ENCODE measurements at regions not wholly inside any gene's neighbourhood (a gene's known extent, or its start where the extent isn't known, plus 50 kb on each side); places are given as distances from the start of the nearest gene placed in this dataset.

DNA sequence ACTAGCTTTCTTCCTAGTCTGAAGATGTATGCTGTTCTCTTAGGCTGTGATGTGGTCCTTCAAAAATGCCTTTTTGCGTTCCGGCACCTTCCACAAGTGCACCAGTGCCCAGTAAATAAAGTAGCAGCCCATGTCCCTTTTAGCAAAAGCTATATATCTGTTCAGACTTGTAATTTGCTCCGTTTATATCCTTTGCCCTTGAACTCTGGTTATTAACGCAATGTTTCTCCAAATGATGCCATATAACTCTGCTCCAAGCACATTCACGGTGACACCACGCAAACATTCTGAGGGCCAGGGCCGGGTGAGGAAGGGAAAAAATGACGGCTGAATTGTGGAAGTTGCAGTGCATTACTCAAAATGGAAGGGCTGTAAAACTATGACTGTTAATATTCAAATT is 1001.1 kb upstream of the NR2F2 start:
- Histone ChIP-seq H4K91ac (ENCODE audit: low read depth, low read length) (no peak overlapping the region), H3K79me1 (ENCODE audit: low read length) (no peaks in the 10 kb centered on the region), H3K4me3 (ENCODE audit: low read depth, low read length) (no peak overlapping the region), H3K79me2 (ENCODE audit: control insufficient read depth, insufficient read depth, low read length, poor library complexity) (no peaks in the 10 kb centered on the region), H3K23ac (ENCODE audit: low read length) (no peak overlapping the region), H4K8ac (ENCODE audit: low read depth, low read length) (no peak overlapping the region), H3K9ac (ENCODE audit: low read length) (no peak overlapping the region), H3K14ac (ENCODE audit: low read length) (no peak overlapping the region), H2AFZ (ENCODE audit: insufficient read depth, low read length, poor library complexity) (no peak overlapping the region), H2AK5ac (ENCODE audit: low read length) (no peak overlapping the region), H3K4me2 (ENCODE audit: low read length) (no peak overlapping the region), H3K4ac (ENCODE audit: low read depth, low read length) (no peak overlapping the region), H2BK12ac (ENCODE audit: low read length) (no peak overlapping the region), H3K9me3 (ENCODE audit: insufficient read depth, low read depth, low read length) (peaks cover 2% of the 10 kb centered on the region), H2BK120ac (ENCODE audit: insufficient read depth, low read length, poor library complexity) (no peak overlapping the region), H3K27me3 (ENCODE audit: insufficient read depth, low read length) (peaks cover 3% of the 10 kb centered on the region), H4K12ac (ENCODE audit: low read depth, low read length) (no peak overlapping the region), H3K4me1 (ENCODE audit: control insufficient read depth in 1 of 2, insufficient read depth in 2 of 2, low read length in 2 of 2) (peaks cover 5 to 9% of the 10 kb centered on the region in 2 experiments), H3K18ac (ENCODE audit: low read length) (no peak overlapping the region), H3K27ac (ENCODE audit: low read depth, low read length) (no peak overlapping the region), H2BK5ac (ENCODE audit: low read depth, low read length, poor library complexity) (no peak overlapping the region), H3K36me3 (ENCODE audit: control insufficient read depth in 1 of 2, insufficient read depth in 2 of 2, low read length in 2 of 2) (no peaks in the 10 kb centered on the region)
- no CpG with 5 or more reads among the region's 8 CpGs for WGBS (ENCODE audit: extremely low coverage, insufficient coverage, insufficient read length)
- DNase-seq: no peak

DNA sequence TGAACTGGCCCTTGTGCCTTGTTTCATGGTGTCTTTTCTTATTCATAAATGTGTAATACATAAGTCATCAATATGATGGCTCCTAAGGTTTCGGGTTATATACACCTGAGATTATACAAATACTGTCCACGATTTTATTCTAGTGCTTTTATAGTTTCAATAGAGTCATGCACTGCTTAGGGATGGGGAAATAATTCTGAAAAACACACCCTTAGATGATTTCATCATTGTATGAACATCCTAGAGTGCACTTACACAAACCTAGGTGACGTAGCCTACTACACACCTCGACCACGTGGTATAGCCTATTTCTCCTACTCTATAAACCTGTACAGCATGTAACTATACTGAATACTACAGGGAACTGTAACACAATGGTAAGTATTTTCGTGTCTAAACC is 988.8 kb upstream of the NR2F2 start:
- no peak overlapping the region for H3K4ac ChIP-seq (ENCODE audit: low read depth, low read length)
- no CpG with 5 or more reads among the region's 6 CpGs for WGBS (ENCODE audit: extremely low coverage, insufficient coverage, insufficient read length)
- H3K4me3 ChIP-seq (ENCODE audit: low read depth, low read length): no peak overlapping the region
- no peak overlapping the region for H3K4me2 ChIP-seq (ENCODE audit: low read length)
- DNase-seq: no peak
- H3K14ac ChIP-seq (ENCODE audit: low read length): no peak overlapping the region
- no peaks in the 10 kb centered on the region for H3K36me3 ChIP-seq (ENCODE audit: control insufficient read depth in 1 of 2, insufficient read depth in 2 of 2, low read length in 2 of 2)
- H3K18ac ChIP-seq (ENCODE audit: low read length): no peak overlapping the region
- no peak overlapping the region for H3K27ac ChIP-seq (ENCODE audit: low read depth, low read length)
- no peak overlapping the region for H2AK5ac ChIP-seq (ENCODE audit: low read length)
- H3K23ac ChIP-seq (ENCODE audit: low read length): no peak overlapping the region
- H3K9ac ChIP-seq (ENCODE audit: low read length): no peak overlapping the region
- no peaks in the 10 kb centered on the region for H3K9me3 ChIP-seq (ENCODE audit: insufficient read depth, low read depth, low read length)
- H2BK120ac ChIP-seq (ENCODE audit: insufficient read depth, low read length, poor library complexity): no peak overlapping the region
- no peaks in the 10 kb centered on the region for H3K4me1 ChIP-seq (ENCODE audit: control insufficient read depth in 1 of 2, insufficient read depth in 2 of 2, low read length in 2 of 2)
- no peak overlapping the region for H2AFZ ChIP-seq (ENCODE audit: insufficient read depth, low read length, poor library complexity)
- H4K91ac ChIP-seq (ENCODE audit: low read depth, low read length): no peak overlapping the region
- H3K79me2 ChIP-seq (ENCODE audit: control insufficient read depth, insufficient read depth, low read length, poor library complexity): no peaks in the 10 kb centered on the region
- H2BK5ac ChIP-seq (ENCODE audit: low read depth, low read length, poor library complexity): no peak overlapping the region
- H3K27me3 ChIP-seq (ENCODE audit: insufficient read depth, low read length): no peaks in the 10 kb centered on the region
- no peaks in the 10 kb centered on the region for H3K79me1 ChIP-seq (ENCODE audit: low read length)
- H2BK12ac ChIP-seq (ENCODE audit: low read length): no peak overlapping the region
- H4K8ac ChIP-seq (ENCODE audit: low read depth, low read length): no peak overlapping the region
- no peak overlapping the region for H4K12ac ChIP-seq (ENCODE audit: low read depth, low read length)

DNA sequence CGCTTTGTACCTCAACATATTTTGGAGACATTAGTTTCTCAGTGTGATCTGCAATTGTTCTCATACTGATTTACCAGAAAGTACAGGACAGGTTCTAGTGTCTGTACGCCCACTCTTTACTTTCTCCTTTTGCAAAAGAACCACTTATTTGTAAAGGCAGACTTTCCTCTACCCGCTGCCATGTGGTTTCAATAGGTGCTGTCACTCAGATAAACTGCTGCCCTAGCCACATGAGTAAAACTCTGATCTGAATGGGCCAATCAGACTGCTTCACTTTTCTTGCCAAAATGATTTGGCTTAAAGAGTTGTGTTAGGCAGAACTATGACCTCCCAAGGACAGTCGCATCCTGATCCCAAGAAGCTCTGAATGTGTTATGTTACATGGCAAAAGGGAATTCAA is 984.6 kb upstream of the NR2F2 start:
- H2BK12ac ChIP-seq (ENCODE audit: low read length): no peak overlapping the region
- no peaks in the 10 kb centered on the region for H3K79me2 ChIP-seq (ENCODE audit: control insufficient read depth, insufficient read depth, low read length, poor library complexity)
- H4K12ac ChIP-seq (ENCODE audit: low read depth, low read length): no peak overlapping the region
- no peak overlapping the region for H3K18ac ChIP-seq (ENCODE audit: low read length)
- H3K9ac ChIP-seq (ENCODE audit: low read length): no peak overlapping the region
- no peak overlapping the region for H3K4me2 ChIP-seq (ENCODE audit: low read length)
- H4K8ac ChIP-seq (ENCODE audit: low read depth, low read length): no peak overlapping the region
- H3K9me3 ChIP-seq (ENCODE audit: insufficient read depth, low read depth, low read length): no peaks in the 10 kb centered on the region
- no peaks in the 10 kb centered on the region for H3K36me3 ChIP-seq (ENCODE audit: control insufficient read depth in 1 of 2, insufficient read depth in 2 of 2, low read length in 2 of 2)
- H3K4me3 ChIP-seq (ENCODE audit: low read depth, low read length): no peak overlapping the region
- H3K14ac ChIP-seq (ENCODE audit: low read length): no peak overlapping the region
- no peak overlapping the region for H3K4ac ChIP-seq (ENCODE audit: low read depth, low read length)
- no peak overlapping the region for H4K91ac ChIP-seq (ENCODE audit: low read depth, low read length)
- H3K4me1 ChIP-seq (ENCODE audit: control insufficient read depth in 1 of 2, insufficient read depth in 2 of 2, low read length in 2 of 2): no peaks in the 10 kb centered on the region
- H3K27me3 ChIP-seq (ENCODE audit: insufficient read depth, low read length): no peaks in the 10 kb centered on the region
- H2BK5ac ChIP-seq (ENCODE audit: low read depth, low read length, poor library complexity): no peak overlapping the region
- H3K27ac ChIP-seq (ENCODE audit: low read depth, low read length): no peak overlapping the region
- DNase-seq: no peak
- H2AFZ ChIP-seq (ENCODE audit: insufficient read depth, low read length, poor library complexity): no peak overlapping the region
- no peak overlapping the region for H2BK120ac ChIP-seq (ENCODE audit: insufficient read depth, low read length, poor library complexity)
- H3K23ac ChIP-seq (ENCODE audit: low read length): no peak overlapping the region
- H2AK5ac ChIP-seq (ENCODE audit: low read length): no peak overlapping the region
- H3K79me1 ChIP-seq (ENCODE audit: low read length): no peaks in the 10 kb centered on the region
- no CpG with 5 or more reads among the region's 4 CpGs for WGBS (ENCODE audit: extremely low coverage, insufficient coverage, insufficient read length)

DNA sequence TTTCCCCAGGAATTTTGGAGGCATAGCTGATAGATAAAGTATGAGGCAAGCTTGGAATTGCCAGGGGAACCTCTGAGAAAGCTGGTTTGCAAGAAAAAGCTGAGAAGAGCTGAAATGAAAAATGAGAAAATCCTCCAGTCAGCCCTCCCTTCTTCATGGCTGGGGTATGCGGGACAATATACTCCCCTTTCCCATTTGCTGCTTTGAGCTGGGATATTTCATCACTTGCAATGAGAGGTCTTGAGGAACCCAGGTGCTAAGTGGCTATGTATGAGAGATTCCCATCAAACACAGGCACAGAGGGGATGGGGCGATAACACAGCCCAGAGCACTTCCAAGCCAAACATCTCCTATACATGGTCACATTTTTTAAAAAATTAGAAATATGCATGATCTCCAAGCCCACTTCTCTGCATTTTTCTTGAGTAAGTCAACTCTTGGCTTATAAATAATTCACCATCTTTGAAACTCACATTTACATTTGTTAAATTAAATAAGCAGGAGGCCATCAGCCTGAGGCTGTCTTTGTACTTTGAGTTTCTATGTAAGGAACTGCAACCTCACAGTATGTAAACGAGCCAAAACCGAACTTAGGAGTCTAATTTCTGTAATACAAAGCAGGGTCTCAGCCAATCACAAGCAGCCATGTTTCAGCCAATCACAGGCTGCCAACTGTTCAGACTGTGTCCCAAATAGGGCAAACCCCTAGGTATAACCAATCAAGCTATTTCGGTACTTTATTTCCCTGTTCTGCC is 983.6 kb upstream of the NR2F2 start:
- Histone ChIP-seq H3K4me3 (ENCODE audit: low read depth, low read length) (no peak overlapping the region), H3K27ac (ENCODE audit: low read depth, low read length) (no peak overlapping the region), H3K79me2 (ENCODE audit: control insufficient read depth, insufficient read depth, low read length, poor library complexity) (no peaks in the 10 kb centered on the region), H3K9me3 (ENCODE audit: insufficient read depth, low read depth, low read length) (no peaks in the 10 kb centered on the region), H4K12ac (ENCODE audit: low read depth, low read length) (no peak overlapping the region), H3K18ac (ENCODE audit: low read length) (no peak overlapping the region), H3K36me3 (ENCODE audit: control insufficient read depth in 1 of 2, insufficient read depth in 2 of 2, low read length in 2 of 2) (no peaks in the 10 kb centered on the region), H3K27me3 (ENCODE audit: insufficient read depth, low read length) (no peaks in the 10 kb centered on the region), H3K9ac (ENCODE audit: low read length) (no peak overlapping the region), H4K91ac (ENCODE audit: low read depth, low read length) (no peak overlapping the region), H2BK12ac (ENCODE audit: low read length) (no peak overlapping the region), H2BK5ac (ENCODE audit: low read depth, low read length, poor library complexity) (no peak overlapping the region), H4K8ac (ENCODE audit: low read depth, low read length) (no peak overlapping the region), H3K4ac (ENCODE audit: low read depth, low read length) (no peak overlapping the region), H3K79me1 (ENCODE audit: low read length) (no peaks in the 10 kb centered on the region), H2AK5ac (ENCODE audit: low read length) (no peak overlapping the region), H3K4me1 (ENCODE audit: control insufficient read depth in 1 of 2, insufficient read depth in 2 of 2, low read length in 2 of 2) (no peaks in the 10 kb centered on the region), H2AFZ (ENCODE audit: insufficient read depth, low read length, poor library complexity) (no peak overlapping the region), H2BK120ac (ENCODE audit: insufficient read depth, low read length, poor library complexity) (no peak overlapping the region), H3K23ac (ENCODE audit: low read length) (no peak overlapping the region), H3K4me2 (ENCODE audit: low read length) (no peak overlapping the region), H3K14ac (ENCODE audit: low read length) (no peak overlapping the region)
- WGBS (ENCODE audit: extremely low coverage, insufficient coverage, insufficient read length): no CpG with 5 or more reads among the region's 5 CpGs
- no peak for DNase-seq

All from trophoblast cell (in vitro differentiated cells and primary cell).